SK-N-SH (cell line): ENCODE measurements at regions not wholly inside any gene's neighbourhood (a gene's known extent, or its start where the extent isn't known, plus 50 kb on each side); places are given as distances from the start of the nearest gene placed in this dataset.

Experiments
- CTCF ChIA-PET: fragments of 300-600, 350-600 bp; formaldehyde crosslinking; extraction: SDS; loops from one replicate; lab custom pipeline; 2021; lab: Yijun Ruan, JAX
- POLR2A ChIA-PET: fragments of 350-600 bp; sonication (Branson Sonifier 250); formaldehyde crosslinking; extraction: SDS; loops from one replicate; lab custom pipeline; 2020; ENCODE audit warnings: antibody characterized with exemption, inconsistent platforms; lab: Yijun Ruan, JAX
- DNase-seq: peaks from one replicate; pipeline ENCODE4 v3.0.0; 2012
- H2AFZ ChIP-seq: fragments of 200-600 bp; sonication (generic); 2 replicates; pipeline ENCODE4 v1.8.1; 2016; ENCODE audit warnings: antibody characterized with exemption, mild to moderate bottlenecking, low read depth
- H3F3A ChIP-seq: fragments of 200-600 bp; sonication (generic); replicated peaks from 2 replicates; pipeline ENCODE3; 2016; ENCODE audit warnings: antibody characterized with exemption, mild to moderate bottlenecking; ENCODE audit not compliant: insufficient read depth
- H3K27ac ChIP-seq, 2 experiments: fragments of 200-500 bp in 1 of 2; fragments of 200-600 bp in 1 of 2; sonication (Bioruptor generic) in 1 of 2; sonication (generic), shearing (Covaris generic) in 1 of 2; 2 replicates each; pipeline versions ENCODE4 v1.5.1 to v1.6.1; 2014 to 2016; ENCODE audit warnings: low read depth in 2 of 2, inconsistent platforms in 1 of 2, low read length in 1 of 2, mild to moderate bottlenecking in 1 of 2, mixed read lengths in 1 of 2
- H3K27me3 ChIP-seq: fragments of 200-600 bp; sonication (generic), shearing (Covaris generic); 2 replicates; pipeline ENCODE4 v1.6.1; 2016; ENCODE audit warnings: mixed run types; ENCODE audit not compliant: insufficient read depth
- H3K36me3 ChIP-seq, 2 experiments: fragments of 200-500 bp in 1 of 2; fragments of 200-600 bp in 1 of 2; sonication (Bioruptor generic) in 1 of 2; sonication (generic) in 1 of 2; replicated peaks in 1 of 2; 2 replicates each; pipeline versions ENCODE3 to v1.5.1; 2014 to 2016; ENCODE audit warnings: low read length in 1 of 2, mild to moderate bottlenecking in 1 of 2; ENCODE audit not compliant: insufficient read depth in 2 of 2, control insufficient read depth in 1 of 2
- H3K4me1 ChIP-seq, 2 experiments: fragments of 200-500 bp in 1 of 2; fragments of 200-600 bp in 1 of 2; sonication (Bioruptor generic) in 1 of 2; sonication (generic), shearing (Covaris generic) in 1 of 2; 2 replicates each; pipeline versions ENCODE4 v1.5.1 to v1.6.1; 2014 to 2016; ENCODE audit warnings: low read depth in 1 of 2, low read length in 1 of 2, mixed run types in 1 of 2; ENCODE audit not compliant: insufficient read depth in 2 of 2, control insufficient read depth in 1 of 2
- H3K4me2 ChIP-seq: fragments of 200-600 bp; sonication (generic), shearing (Covaris generic); 2 replicates; pipeline ENCODE4 v1.6.1; 2017; ENCODE audit warnings: mixed run types
- H3K4me3 ChIP-seq, 2 experiments: fragments of 200-500 bp in 1 of 2; fragments of 200-600 bp in 1 of 2; sonication (Bioruptor generic) in 1 of 2; sonication (generic), shearing (Covaris generic) in 1 of 2; 2 replicates each; pipeline versions ENCODE4 v1.5.1 to v1.8.1; 2014 to 2016; ENCODE audit warnings: low read depth in 2 of 2, inconsistent platforms in 1 of 2, low read length in 1 of 2, mild to moderate bottlenecking in 1 of 2, mixed read lengths in 1 of 2, moderate library complexity in 1 of 2
- H3K79me2 ChIP-seq: fragments of 200-600 bp; sonication (generic); 2 replicates; pipeline ENCODE4 v1.8.1; 2017; ENCODE audit warnings: mild to moderate bottlenecking; ENCODE audit not compliant: insufficient read depth
- H3K9ac ChIP-seq: fragments of 200-600 bp; sonication (generic); 2 replicates; pipeline ENCODE4 v1.6.1; 2017; ENCODE audit warnings: mixed run types
- H3K9me2 ChIP-seq: fragments of 200-600 bp; sonication (generic); 2 replicates; pipeline ENCODE4 v1.6.1; 2017; ENCODE audit warnings: mixed run types
- H3K9me3 ChIP-seq: fragments of 200-600 bp; sonication (generic); 2 replicates; pipeline ENCODE4 v1.6.1; 2017; ENCODE audit warnings: mixed run types, mild to moderate bottlenecking, moderate library complexity
- H4K20me1 ChIP-seq: fragments of 200-600 bp; sonication (generic); 2 replicates; pipeline ENCODE4 v1.6.1; 2017; ENCODE audit warnings: mild to moderate bottlenecking, mixed run types; ENCODE audit not compliant: insufficient read depth
- CHD2 ChIP-seq: fragments of 150-350 bp; IDR thresholded peaks from 2 replicates; pipeline ENCODE4 v1.6.1; 2018; ENCODE audit warnings: low read length; ENCODE audit not compliant: partially characterized antibody
- ELF1 ChIP-seq: IDR thresholded peaks from 2 replicates; pipeline ENCODE4 v1.4.0; 2012
- FOSL2 ChIP-seq: IDR thresholded peaks from 2 replicates; pipeline ENCODE4 v1.4.0; 2012; ENCODE audit warnings: low read depth, mild to moderate bottlenecking, moderate library complexity, borderline replicate concordance
- FOXJ3 ChIP-seq: sonication (generic); formaldehyde crosslinking; IDR thresholded peaks from 2 replicates; pipeline ENCODE4 v1.5.1; 2020; ENCODE audit warnings: mild to moderate bottlenecking, missing genetic modification reagents
- IRF3 ChIP-seq: fragments of 150-350 bp; IDR thresholded peaks from 2 replicates; pipeline ENCODE4 v1.6.1; 2016; ENCODE audit warnings: mild to moderate bottlenecking, low read depth, low read length
- MAX ChIP-seq: IDR thresholded peaks from 2 replicates; pipeline ENCODE4 v1.4.0; 2012; ENCODE audit warnings: low read depth
- PBX3 ChIP-seq: IDR thresholded peaks from 2 replicates; pipeline ENCODE4; 2012
- REST ChIP-seq: IDR thresholded peaks from 2 replicates; pipeline ENCODE4 v1.6.1; 2012; ENCODE audit warnings: mild to moderate bottlenecking, low read depth, low read length, moderate library complexity
- RFX5 ChIP-seq: IDR thresholded peaks from 2 replicates; pipeline ENCODE4 v1.6.1; 2012; ENCODE audit warnings: mild to moderate bottlenecking, improper control_type of control experiment, low read length
- SMC3 ChIP-seq: IDR thresholded peaks from 2 replicates; pipeline ENCODE4 v1.6.1; 2012; ENCODE audit warnings: low read depth, low read length, improper control_type of control experiment
- TEAD4 ChIP-seq: IDR thresholded peaks from 2 replicates; pipeline ENCODE4 v1.4.0; 2012; ENCODE audit warnings: mild to moderate bottlenecking, borderline replicate concordance; ENCODE audit not compliant: insufficient read depth
- USF1 ChIP-seq: IDR thresholded peaks from 2 replicates; pipeline ENCODE4 v1.4.0; 2012; ENCODE audit warnings: low read depth, borderline replicate concordance
- USF2 ChIP-seq: fragments of 150-350 bp; IDR thresholded peaks from 2 replicates; pipeline ENCODE4 v1.6.1; 2017; ENCODE audit warnings: antibody characterized with exemption, low read length, low read depth, borderline replicate concordance
- ZBTB33 ChIP-seq: IDR thresholded peaks from 2 replicates; pipeline ENCODE4 v1.4.0; 2012; ENCODE audit warnings: low read depth, borderline replicate concordance
- WGBS: methylation state at CpG from one replicate; pipeline ENCODE4 v1.1.6; 2017; ENCODE audit warnings: low lambda C conversion rate; 5-methylcytosine and 5-hydroxymethylcytosine counted together

GRCh38 chr17:77482375-77483127 is 341.8 kb downstream of the SEC14L1 start:
- 94% methylated on average over 23 of the region's 25 CpGs for whole genome bisulfite sequencing
- ChIA-PET CTCF (interaction anchor here (1.0 to 3.9 kb wide), 5 partner anchors 12 to 151 kb away, joined by 3 to 37 read pairs (median 8); no protein-coding TSS in a partner anchor), POLR2A (interaction anchor here (0.8 to 1.8 kb wide), 2 partner anchors 11 to 31 kb away, joined by 3 to 7 read pairs; no protein-coding TSS in a partner anchor)
- H3K36me3 ChIP-seq, result peaks cover 12 to 18% of the 10 kb centered on the region in 2 experiments
- no peak overlapping the region for H3K4me3 ChIP-seq
- peaks cover 11 to 37% of the 10 kb centered on the region in 2 experiments for H3K4me1 ChIP-seq
- H3K79me2 ChIP-seq, result peaks cover 81% of the 10 kb centered on the region
- H3K4me2 ChIP-seq, result no peak overlapping the region
- peaks cover 83% of the 10 kb centered on the region for H4K20me1 ChIP-seq
- H2AFZ ChIP-seq, result no peak overlapping the region
- H3F3A ChIP-seq, result peaks cover 5% of the 10 kb centered on the region
- H3K9ac ChIP-seq, result no peak overlapping the region
- no peaks in the 10 kb centered on the region for H3K27me3 ChIP-seq
- H3K27ac ChIP-seq, result no peak overlapping the region
- H3K9me3 ChIP-seq, result no peaks in the 10 kb centered on the region
- DNase-seq, result no peak
- TF ChIP-seq FOXJ3 (CRISPR knock-in tag) (no peak), TEAD4 (no peak), USF2 (no peak), REST (no peak)
- TF ChIP-seq, all 33 proteins: peak for 0
- H3K9me2 ChIP-seq, result no peaks in the 10 kb centered on the region

- Histone ChIP-seq H3K9me2 (no peaks in the 10 kb centered on the region), H3K9ac (no peak overlapping the region), H3K27ac (no peak overlapping the region; a peak in 1 of 4 replicates), H3K79me2 (peaks cover 75% of the 10 kb centered on the region), H3K4me3 (no peak overlapping the region), H3F3A (no peaks in the 10 kb centered on the region), H2AFZ (no peak overlapping the region), H3K9me3 (no peaks in the 10 kb centered on the region), H3K27me3 (no peaks in the 10 kb centered on the region), H4K20me1 (peaks cover 82% of the 10 kb centered on the region), H3K4me2 (no peak overlapping the region), H3K36me3 (peaks cover 17 to 20% of the 10 kb centered on the region in 2 experiments), H3K4me1 (peaks cover 5 to 31% of the 10 kb centered on the region in 2 experiments; a peak in 3 of 4 replicates)
- no peak for DNase-seq
- 98% methylated on average over 11 of the region's 12 CpGs for WGBS
- ChIA-PET CTCF (interaction anchor here (1.1 to 3.9 kb wide), 4 partner anchors 12 to 152 kb away, joined by 4 to 37 read pairs (median 21); no protein-coding TSS in a partner anchor), POLR2A (interaction anchor here (0.8 to 1.8 kb wide), 2 partner anchors 12 to 32 kb away, joined by 3 to 7 read pairs; no protein-coding TSS in a partner anchor)
- TF ChIP-seq SMC3 (no peak), ELF1 (no peak), RFX5 (no peak), PBX3 (no peak), IRF3 (no peak), ZBTB33 (no peak), MAX (no peak), CHD2 (no peak), USF1 (no peak), FOXJ3 (CRISPR knock-in tag) (no peak), FOSL2 (no peak)
Observed at GRCh38 chr17:77483128-77483598, 342.4 kb downstream of the SEC14L1 start.
